Left lung (tissue), 4 donors: ENCODE measurements at regions not wholly inside any gene's neighbourhood (a gene's known extent, or its start where the extent isn't known, plus 50 kb on each side); places are given as distances from the start of the nearest gene placed in this dataset.

Experiments used
- ATAC-seq: fragments of 200-7000 bp; cut with Tn5 transposase; one replicate; pipeline ENCODE4 v1.9.1; 2020; ENCODE audit warnings: moderate library complexity
- DNase-seq, 4 donors: peaks; one replicate each; pipeline ENCODE4 v3.0.0-alpha.2; 2013 to 2020
- H3K27ac ChIP-seq, 2 donors: fragments of 200-600 bp; sonication (generic) in 1 of 2; one replicate each; pipeline versions ENCODE4 v1.5.0 to v1.8.0; 2020 to 2021
- H3K27me3 ChIP-seq, 2 donors: fragments of 200-600 bp; sonication (generic) in 1 of 2; one replicate each; pipeline versions ENCODE4 v1.5.0 to v1.8.0; 2020 to 2021
- H3K36me3 ChIP-seq, 2 donors: fragments of 200-600 bp; sonication (generic) in 1 of 2; one replicate each; pipeline versions ENCODE4 v1.5.0 to v1.8.0; 2020 to 2021
- H3K4me1 ChIP-seq, 2 donors: fragments of 200-600 bp; one replicate each; pipeline ENCODE4 v1.8.0; 2021
- H3K4me3 ChIP-seq, 2 donors: fragments of 200-600 bp; sonication (generic) in 1 of 2; one replicate each; pipeline versions ENCODE4 v1.5.0 to v1.8.0; 2020 to 2021; ENCODE audit warnings: mild to moderate bottlenecking in 1 of 2
- H3K9me3 ChIP-seq, 2 donors: fragments of 200-600 bp; sonication (generic) in 1 of 2; one replicate each; pipeline versions ENCODE4 v1.5.0 to v1.8.0; 2020 to 2021
- CTCF ChIP-seq, 2 donors: fragments of 200-600 bp; sonication (generic) in 1 of 2; IDR thresholded peaks; one replicate each; pipeline versions ENCODE4 v1.5.0 to v1.8.0; 2021; ENCODE audit warnings: antibody characterized with exemption in 2 of 2
- intact Hi-C, 2 donors: fragments of 100-400 bp; cut with DNase I; formaldehyde crosslinking; loops; one replicate each; pipeline versions ENCODE4 v1.11.2 to v1.14.2; 2022
- donor health status: DM: no; HTN: yes; CAD: no.
- donor health status: DM: no; HTN: no; CAD: no.

GRCh38 chr13:52961987-52962386, 66.6 kb upstream of the OLFM4 start:
- no peaks in the 10 kb centered on the region for H3K4me1 ChIP-seq
- H3K27ac ChIP-seq = no peak overlapping the region
- H3K9me3 ChIP-seq = no peaks in the 10 kb centered on the region
- ATAC-seq (no peak), DNase-seq (no peak)
- no peak for TF ChIP-seq CTCF (IDR thresholded peaks at IDR 0.05)
- peaks cover 0 to 9% of the 10 kb centered on the region in 2 donors for H3K27me3 ChIP-seq
- intact Hi-C loops = no loop called here
- H3K36me3 ChIP-seq = no peaks in the 10 kb centered on the region
- no peak overlapping the region for H3K4me3 ChIP-seq

- H3K9me3 ChIP-seq = no peaks in the 10 kb centered on the region
These were observed 67.2 kb upstream of the OLFM4 start for GRCh38 chr13:52961256-52961910.

GRCh38 chr13:52955472-52955874, 73.1 kb upstream of the OLFM4 start:
- Histone ChIP-seq H3K27me3 (no peaks in the 10 kb centered on the region), H3K27ac (no peak overlapping the region), H3K4me1 (peaks cover 0 to 2% of the 10 kb centered on the region in 2 donors), H3K4me3 (no peak overlapping the region), H3K9me3 (no peaks in the 10 kb centered on the region), H3K36me3 (no peaks in the 10 kb centered on the region)
- no peak for TF ChIP-seq CTCF (IDR thresholded peaks at IDR 0.05)
- intact Hi-C loops = no loop called here
- DNase-seq (no peak), ATAC-seq (no peak)

More at GRCh38 chr13:52961256-52961910, 67.2 kb upstream of the OLFM4 start:
- DNase-seq (no peak), ATAC-seq (no peak)
- no peak overlapping the region for H3K27ac ChIP-seq
- no peak overlapping the region for H3K4me3 ChIP-seq
- TF ChIP-seq CTCF (IDR thresholded peaks at IDR 0.05) = no peak
- H3K36me3 ChIP-seq = no peaks in the 10 kb centered on the region
- intact Hi-C loops = no loop called here
- H3K4me1 ChIP-seq = no peaks in the 10 kb centered on the region
- peaks cover 0 to 9% of the 10 kb centered on the region in 2 donors for H3K27me3 ChIP-seq

- no peak for ATAC-seq
These were observed 73.8 kb upstream of the OLFM4 start for GRCh38 chr13:52954838-52955237.

More at GRCh38 chr13:52954838-52955237, 73.8 kb upstream of the OLFM4 start:
- Histone ChIP-seq H3K27ac (no peak overlapping the region), H3K9me3 (no peaks in the 10 kb centered on the region), H3K27me3 (no peaks in the 10 kb centered on the region), H3K4me3 (no peak overlapping the region), H3K36me3 (no peaks in the 10 kb centered on the region), H3K4me1 (peaks cover 0 to 8% of the 10 kb centered on the region in 2 donors)
- no peak for TF ChIP-seq CTCF (IDR thresholded peaks at IDR 0.05)
- DNase-seq = no peak
- intact Hi-C loops = no loop called here
